Heart right ventricle (tissue), 16 donors: ENCODE measurements at regions not wholly inside any gene's neighbourhood (a gene's known extent, or its start where the extent isn't known, plus 50 kb on each side); places are given as distances from the start of the nearest gene placed in this dataset.

Source experiments
- ATAC-seq, 8 donors: fragments of 200-7000 bp; cut with Tn5 transposase; one replicate each; pipeline ENCODE4 v1.9.1; 2020; ENCODE audit warnings: mild to moderate bottlenecking in 8 of 8, moderate library complexity in 8 of 8, moderate number of reproducible peaks in 1 of 8
- DNase-seq, 2 donors: peaks; one replicate each; pipeline ENCODE4 v3.0.0-alpha.2; 2020
- H3K27ac ChIP-seq, 10 donors: fragments of 200-600 bp; sonication (generic) in 2 of 10; one replicate each; pipeline versions ENCODE4 v1.5.0 to v1.8.0; 2020 to 2022; ENCODE audit warnings: mild to moderate bottlenecking in 3 of 10
- H3K27me3 ChIP-seq, 7 donors: fragments of 200-600 bp; one replicate each; pipeline ENCODE4 v1.8.0; 2021 to 2022; ENCODE audit warnings: mild to moderate bottlenecking in 2 of 7
- H3K36me3 ChIP-seq, 9 donors: fragments of 200-600 bp; sonication (generic) in 1 of 9; one replicate each; pipeline versions ENCODE4 v1.5.0 to v1.8.0; 2020 to 2022; ENCODE audit warnings: mild to moderate bottlenecking in 2 of 9
- H3K4me1 ChIP-seq, 9 donors: fragments of 200-600 bp; sonication (generic) in 1 of 9; one replicate each; pipeline versions ENCODE4 v1.5.0 to v1.8.0; 2020 to 2022; ENCODE audit warnings: mild to moderate bottlenecking in 4 of 9
- H3K4me3 ChIP-seq, 10 donors: fragments of 200-600 bp; sonication (generic) in 2 of 10; one replicate each; pipeline versions ENCODE4 v1.5.0 to v1.8.0; 2020 to 2022; ENCODE audit warnings: mild to moderate bottlenecking in 7 of 10, moderate library complexity in 2 of 10
- H3K9me3 ChIP-seq, 11 donors: fragments of 200-600 bp in 10 of 11; sonication (generic) in 2 of 11; one replicate each; pipeline versions ENCODE4 v1.5.0 to v1.8.0; 2013 to 2022; ENCODE audit warnings: mild to moderate bottlenecking in 2 of 11, control low read depth in 1 of 11, moderate library complexity in 1 of 11
- WGBS, 2 donors: extraction: QIAGEN DNeasy Blood & Tissue Kit; methylation state at CpG; one replicate each; pipeline ENCODE4 v1.1.7; 2013; ENCODE audit warnings: inconsistent platforms in 1 of 2; 5-methylcytosine and 5-hydroxymethylcytosine counted together
- intact Hi-C, 10 donors: fragments of 100-400 bp; cut with DNase I; formaldehyde crosslinking; loops; one replicate each; pipeline versions ENCODE4 v1.11.1 to v1.14.2; 2022
- TF ChIP-seq, protein P1 (sequence below), 9 donors: fragments of 200-600 bp; sonication (generic) in 2 of 9; IDR thresholded peaks; one replicate each; pipeline versions ENCODE4 v1.5.0 to v1.8.0; 2021 to 2022; ENCODE audit warnings: antibody characterized with exemption in 9 of 9, mild to moderate bottlenecking in 5 of 9, moderate library complexity in 1 of 9
- donor health status: Arrhythmogenic right ventricular cardiomyopathy.
- donor health status: ischemic (EF 13 %, LVEDD 7.1; RV severe dilation, severe dysfunction).
- donor health status: healthy with polysubstance abuse.
- donor health status: DM: no; HTN: yes; CAD: no.
- donor health status: DM: no; HTN: no; CAD: no.
- donor health status: ischemic (EF 25% LVEDD 6.9; RV normal size, moderate dysfunction).
- donor health status: ischemic (EF 25% LVEDD 5.7; RV mildly dilated, moderate dysfunction).
- donor health status: healthy.
- donor health status: DM: yes; HTN: yes; CAD: no.
- donor health status: Ischemic cardiomyopathy.
- donor health status: ischemic (EF 35%, LVEDD 5.7; RV mildly dilated, moderate dysfunction).
- donor health status: nonischemic (EF 11% LVEDD 7.7; RV severe dilation, severe dysfunction).
- donor health status: DM: yes; HTN: yes; CAD: no.
- donor health status: PGD.
- donor health status: ischemic (EF 29% LVEDD 5.4; RV normal size, mild dysfunction).
- donor health status: nonischemic (EF 23%, LVEDD 6.1; RV moderate dilation, normal function).

GRCh38 chr16:17617021-17617552 lies 146.3 kb upstream of the XYLT1 start:
- no peaks in the 10 kb centered on the region for H3K4me1 ChIP-seq
- no peaks in the 10 kb centered on the region for H3K9me3 ChIP-seq
- H3K27me3 ChIP-seq = peaks cover 0 to 15% (median 0%) of the 10 kb centered on the region in 7 donors
- no peak for DNase-seq
- H3K36me3 ChIP-seq = no peaks in the 10 kb centered on the region
- no peak for ATAC-seq
- H3K27ac ChIP-seq = no peak overlapping the region
- TF ChIP-seq, protein P1, sequence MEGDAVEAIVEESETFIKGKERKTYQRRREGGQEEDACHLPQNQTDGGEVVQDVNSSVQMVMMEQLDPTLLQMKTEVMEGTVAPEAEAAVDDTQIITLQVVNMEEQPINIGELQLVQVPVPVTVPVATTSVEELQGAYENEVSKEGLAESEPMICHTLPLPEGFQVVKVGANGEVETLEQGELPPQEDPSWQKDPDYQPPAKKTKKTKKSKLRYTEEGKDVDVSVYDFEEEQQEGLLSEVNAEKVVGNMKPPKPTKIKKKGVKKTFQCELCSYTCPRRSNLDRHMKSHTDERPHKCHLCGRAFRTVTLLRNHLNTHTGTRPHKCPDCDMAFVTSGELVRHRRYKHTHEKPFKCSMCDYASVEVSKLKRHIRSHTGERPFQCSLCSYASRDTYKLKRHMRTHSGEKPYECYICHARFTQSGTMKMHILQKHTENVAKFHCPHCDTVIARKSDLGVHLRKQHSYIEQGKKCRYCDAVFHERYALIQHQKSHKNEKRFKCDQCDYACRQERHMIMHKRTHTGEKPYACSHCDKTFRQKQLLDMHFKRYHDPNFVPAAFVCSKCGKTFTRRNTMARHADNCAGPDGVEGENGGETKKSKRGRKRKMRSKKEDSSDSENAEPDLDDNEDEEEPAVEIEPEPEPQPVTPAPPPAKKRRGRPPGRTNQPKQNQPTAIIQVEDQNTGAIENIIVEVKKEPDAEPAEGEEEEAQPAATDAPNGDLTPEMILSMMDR (IDR thresholded peaks at IDR 0.05) = no peak
- intact Hi-C loops = no loop called here
- no peak overlapping the region for H3K4me3 ChIP-seq
- WGBS, 2 donors = 84% methylated on average over 4 of the region's 4 CpGs

- 25 to 53% methylated on average over 3 of the region's 3 CpGs for WGBS, 2 donors
Measured at GRCh38 chr16:17612336-17612735, 141.6 kb upstream of the XYLT1 start.

DNA sequence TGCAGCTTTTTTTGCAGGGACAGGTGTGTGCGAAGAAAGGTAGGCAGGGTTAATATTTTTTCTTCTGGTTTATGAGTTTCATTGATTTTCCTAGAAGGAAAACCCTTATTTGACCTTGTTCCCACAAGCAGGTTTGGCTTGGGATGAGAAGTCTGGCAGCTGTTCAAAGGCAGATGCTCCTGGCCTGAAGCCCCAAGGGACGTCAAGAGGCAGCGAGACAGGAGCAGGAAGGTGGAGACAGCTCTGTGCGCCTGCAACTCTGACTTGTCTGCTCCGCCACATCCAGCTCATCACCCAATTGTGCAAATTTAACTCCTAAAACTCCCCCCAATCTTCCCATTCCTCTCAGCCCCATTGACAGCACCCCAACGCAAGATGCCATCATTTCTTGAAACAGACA lies 136.8 kb upstream of the XYLT1 start:
- ATAC-seq (no peak), DNase-seq (no peak)
- TF ChIP-seq, protein P1 (IDR thresholded peaks at IDR 0.05) = no peak

More at GRCh38 chr16:17612336-17612735, 141.6 kb upstream of the XYLT1 start:
- DNase-seq (no peak), ATAC-seq (no peak)
- TF ChIP-seq, protein P1 (IDR thresholded peaks at IDR 0.05) = no peak
- H3K36me3 ChIP-seq = no peaks in the 10 kb centered on the region
- peaks cover 0 to 22% (median 2%) of the 10 kb centered on the region in 7 donors for H3K27me3 ChIP-seq
- H3K9me3 ChIP-seq = peaks cover 0 to 4% (median 0%) of the 10 kb centered on the region in 11 donors
- H3K4me1 ChIP-seq = no peaks in the 10 kb centered on the region
- H3K27ac ChIP-seq = no peak overlapping the region
- intact Hi-C loops = no loop called here
- no peak overlapping the region for H3K4me3 ChIP-seq

DNA sequence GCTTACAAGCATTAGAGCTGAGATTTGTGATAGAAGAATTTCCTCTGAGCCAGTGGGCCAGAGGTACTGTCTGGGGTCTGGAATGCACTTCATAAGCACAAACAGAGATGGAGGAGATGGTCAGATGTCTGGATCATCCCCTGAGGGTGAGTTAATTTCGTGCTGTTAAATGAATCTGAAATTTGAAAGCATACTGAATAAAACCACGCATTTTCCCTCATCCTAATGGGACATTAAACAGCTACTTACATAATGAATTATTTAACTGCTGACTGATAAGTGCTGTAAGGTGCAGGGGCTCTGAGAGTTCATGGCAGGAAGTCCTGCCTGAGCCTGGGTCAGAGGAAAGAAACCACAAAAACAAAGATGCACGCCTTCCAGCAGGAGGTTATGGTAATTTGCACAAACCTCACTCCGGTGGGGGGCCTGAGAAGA lies 136.3 kb upstream of the XYLT1 start:
- H3K4me3 ChIP-seq = no peak overlapping the region
- H3K27ac ChIP-seq = no peak overlapping the region
- peaks cover 0 to 37% (median 12%) of the 10 kb centered on the region in 7 donors for H3K27me3 ChIP-seq
- TF ChIP-seq, protein P1 (IDR thresholded peaks at IDR 0.05) = no peak
- no peaks in the 10 kb centered on the region for H3K36me3 ChIP-seq
- no peaks in the 10 kb centered on the region for H3K4me1 ChIP-seq
- DNase-seq = no peak
- intact Hi-C loops = no loop called here
- WGBS, 2 donors = 24 to 28% methylated on average over 4 of the region's 4 CpGs
- ATAC-seq = no peak
- H3K9me3 ChIP-seq = peaks cover 0 to 4% (median 0%) of the 10 kb centered on the region in 11 donors

More for the DNA sequence above, 136.8 kb upstream of the XYLT1 start:
- H3K27me3 ChIP-seq = peaks cover 0 to 42% (median 12%) of the 10 kb centered on the region in 7 donors
- intact Hi-C loops = no loop called here
- no peak overlapping the region for H3K27ac ChIP-seq
- WGBS, 2 donors = 52 to 55% methylated on average over 6 of the region's 6 CpGs
- H3K4me3 ChIP-seq = no peak overlapping the region
- no peaks in the 10 kb centered on the region for H3K36me3 ChIP-seq
- peaks cover 0 to 4% (median 0%) of the 10 kb centered on the region in 11 donors for H3K9me3 ChIP-seq
- H3K4me1 ChIP-seq = no peaks in the 10 kb centered on the region
